Lung (tissue), 11 donors: ENCODE measurements at regions not wholly inside any gene's neighbourhood (a gene's known extent, or its start where the extent isn't known, plus 50 kb on each side); places are given as distances from the start of the nearest gene placed in this dataset.
A peak's percentile ranks its signal among the peaks of the same experiment; 100 is the strongest.

ENCODE experiments used
- ATAC-seq: fragments of 200-7000 bp; cut with Tn5 transposase; one replicate; pipeline ENCODE4 v1.9.1; 2020; ENCODE audit warnings: moderate number of reproducible peaks; ENCODE audit not compliant: insufficient read depth, low FRiP score
- DNase-seq, 3 donors: peaks; one replicate each; pipeline ENCODE4 v3.0.0-alpha.2; 2013 to 2017
- H3K27ac ChIP-seq, 2 donors: one replicate each; pipeline ENCODE4 v1.5.1; 2013; ENCODE audit warnings: mild to moderate bottlenecking in 2 of 2, moderate library complexity in 2 of 2, control low read depth in 1 of 2, inconsistent platforms in 1 of 2, low read depth in 1 of 2, low read length in 1 of 2
- H3K27me3 ChIP-seq, 3 donors: one replicate each; pipeline ENCODE4 v1.5.1; 2013; ENCODE audit warnings: low read length in 2 of 3; ENCODE audit not compliant: control insufficient read depth in 3 of 3, insufficient read depth in 3 of 3
- H3K36me3 ChIP-seq, 4 donors: one replicate each; pipeline ENCODE4 v1.5.1; 2013; ENCODE audit warnings: low read length in 4 of 4, mild to moderate bottlenecking in 1 of 4, moderate library complexity in 1 of 4; ENCODE audit not compliant: control insufficient read depth in 4 of 4, insufficient read depth in 4 of 4
- H3K4me1 ChIP-seq, 5 donors: one replicate each; pipeline ENCODE4 v1.5.1; 2013; ENCODE audit warnings: low read length in 5 of 5, mild to moderate bottlenecking in 2 of 5, moderate library complexity in 1 of 5; ENCODE audit not compliant: control insufficient read depth in 5 of 5, insufficient read depth in 5 of 5
- H3K4me3 ChIP-seq: one replicate; pipeline ENCODE4 v1.5.1; 2013; ENCODE audit warnings: mild to moderate bottlenecking, control low read depth, moderate library complexity
- H3K9ac ChIP-seq, 2 donors: one replicate each; pipeline ENCODE4 v1.5.1; 2013; ENCODE audit warnings: low read length in 2 of 2, control low read depth in 1 of 2; ENCODE audit not compliant: insufficient read depth in 1 of 2
- H3K9me3 ChIP-seq, 4 donors: one replicate each; pipeline ENCODE4 v1.5.1; 2013; ENCODE audit warnings: low read length in 3 of 4, mild to moderate bottlenecking in 1 of 4, moderate library complexity in 1 of 4; ENCODE audit not compliant: control insufficient read depth in 4 of 4, insufficient read depth in 3 of 4
- CTCF ChIP-seq: IDR thresholded peaks from 2 replicates; pipeline ENCODE4 v1.5.1; 2012; ENCODE audit warnings: mild to moderate bottlenecking; ENCODE audit errors: control extremely low read depth, extremely low read depth
- WGBS, 2 donors: extraction: QIAGEN DNeasy Blood & Tissue Kit; methylation state at CpG; one replicate each; pipeline ENCODE4 v1.1.7; 2013; 5-methylcytosine and 5-hydroxymethylcytosine counted together
- donor health status: control.
- donor health status: control.
- donor health status: Bipolar disorder and iron deficiency.
- donor health status: healthy.
- donor health status: DM: yes; HTN: yes; CAD: no.

- peaks cover 0 to 13% (median 12%) of the 10 kb centered on the region in 3 donors for H3K27me3 ChIP-seq
- no peaks in the 10 kb centered on the region for H3K4me1 ChIP-seq
- no peak for DNase-seq
- TF ChIP-seq CTCF, result no peak
- H3K36me3 ChIP-seq, result no peaks in the 10 kb centered on the region
- WGBS, 2 donors, result 87 to 95% methylated on average over 8 of the region's 8 CpGs
- no peak overlapping the region for H3K4me3 ChIP-seq
- H3K27ac ChIP-seq, result no peak overlapping the region
- ATAC-seq, result no peak
- peaks cover 0 to 2% (median 0%) of the 10 kb centered on the region in 4 donors for H3K9me3 ChIP-seq
- H3K9ac ChIP-seq, result no peak overlapping the region
Measured at GRCh38 chr10:8531116-8531515, 476.6 kb downstream of the GATA3 start.

GRCh38 chr10:8532647-8533046 lies 478.2 kb downstream of the GATA3 start:
- ATAC-seq, result no peak
- DNase-seq, result no peak
- H3K4me3 ChIP-seq, result no peak overlapping the region
- H3K4me1 ChIP-seq, result no peaks in the 10 kb centered on the region
- H3K27me3 ChIP-seq, result peaks cover 0 to 15% (median 13%) of the 10 kb centered on the region in 3 donors
- TF ChIP-seq CTCF, result no peak
- H3K36me3 ChIP-seq, result no peaks in the 10 kb centered on the region
- no peaks in the 10 kb centered on the region for H3K9me3 ChIP-seq
- H3K27ac ChIP-seq, result no peak overlapping the region
- H3K9ac ChIP-seq, result no peak overlapping the region

GRCh38 chr10:8533462-8533861 lies 479.0 kb downstream of the GATA3 start:
- H3K9me3 ChIP-seq, result no peaks in the 10 kb centered on the region
- ATAC-seq, result no peak
- no peak overlapping the region for H3K27ac ChIP-seq
- WGBS, 2 donors, result 80% methylated on average over 12 of the region's 12 CpGs
- no peak for TF ChIP-seq CTCF
- H3K4me3 ChIP-seq, result no peak overlapping the region
- DNase-seq, result no peak
- no peak overlapping the region for H3K9ac ChIP-seq
- peaks cover 0 to 15% (median 13%) of the 10 kb centered on the region in 3 donors for H3K27me3 ChIP-seq
- no peaks in the 10 kb centered on the region for H3K36me3 ChIP-seq
- H3K4me1 ChIP-seq, result no peaks in the 10 kb centered on the region

GRCh38 chr10:8534096-8534495 lies 479.6 kb downstream of the GATA3 start:
- DNase-seq (peak in 2 of 3 donors; percentile 14 to 21), ATAC-seq (no peak)
- peaks cover 0 to 15% (median 13%) of the 10 kb centered on the region in 3 donors for H3K27me3 ChIP-seq
- H3K27ac ChIP-seq, result no peak overlapping the region
- H3K9ac ChIP-seq, result no peak overlapping the region
- H3K4me1 ChIP-seq, result no peaks in the 10 kb centered on the region
- no peaks in the 10 kb centered on the region for H3K9me3 ChIP-seq
- H3K36me3 ChIP-seq, result no peaks in the 10 kb centered on the region
- TF ChIP-seq CTCF, result no peak
- 58 to 71% methylated on average over 6 of the region's 6 CpGs for WGBS, 2 donors
- no peak overlapping the region for H3K4me3 ChIP-seq
